Effector CD4-positive, alpha-beta T cell (primary cell): ENCODE measurements at regions not wholly inside any gene's neighbourhood (a gene's known extent, or its start where the extent isn't known, plus 50 kb on each side); places are given as distances from the start of the nearest gene placed in this dataset.
"Not testable (repeated sequence)": the region's sequence is repeated elsewhere in the genome, so short reads cannot be mapped to it uniquely, and the experiment has no call there.

Source experiments
- DNase-seq: peaks from one replicate; pipeline ENCODE4 v3.0.0-alpha.2; 2020

DNA sequence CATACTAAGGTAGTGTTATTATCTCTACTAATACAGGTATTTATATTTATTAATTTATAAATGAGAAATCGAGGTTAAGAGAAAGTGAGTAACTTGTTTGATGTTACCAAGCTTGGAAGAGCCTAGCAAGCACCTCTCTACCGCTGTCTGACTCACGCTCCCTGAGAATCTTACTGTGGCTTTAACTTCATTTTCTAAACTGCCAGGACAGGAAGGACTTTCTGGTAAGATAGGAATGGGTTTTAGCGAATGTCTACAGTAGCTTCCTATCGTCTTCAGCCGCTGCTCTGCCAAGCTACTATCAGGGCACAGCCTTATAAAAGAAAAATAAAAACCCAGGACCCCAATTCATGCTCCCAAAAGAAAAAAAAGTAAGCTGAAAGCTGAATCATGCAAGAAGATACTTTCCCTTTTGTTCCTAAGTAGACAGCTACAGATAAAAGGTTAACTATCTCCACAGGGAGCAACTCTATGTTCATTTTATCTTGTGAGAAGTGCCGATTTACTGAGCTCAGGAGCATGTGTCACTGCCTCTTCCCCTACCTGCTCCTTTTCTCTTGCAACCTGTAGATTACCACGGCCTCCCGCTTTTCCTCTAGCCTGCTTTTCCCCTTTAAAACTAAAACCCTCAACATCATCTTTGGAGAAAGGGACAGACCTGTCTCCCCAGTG is 60.2 kb downstream of the THNSL1 start:
- DNase-seq = no peak

DNA sequence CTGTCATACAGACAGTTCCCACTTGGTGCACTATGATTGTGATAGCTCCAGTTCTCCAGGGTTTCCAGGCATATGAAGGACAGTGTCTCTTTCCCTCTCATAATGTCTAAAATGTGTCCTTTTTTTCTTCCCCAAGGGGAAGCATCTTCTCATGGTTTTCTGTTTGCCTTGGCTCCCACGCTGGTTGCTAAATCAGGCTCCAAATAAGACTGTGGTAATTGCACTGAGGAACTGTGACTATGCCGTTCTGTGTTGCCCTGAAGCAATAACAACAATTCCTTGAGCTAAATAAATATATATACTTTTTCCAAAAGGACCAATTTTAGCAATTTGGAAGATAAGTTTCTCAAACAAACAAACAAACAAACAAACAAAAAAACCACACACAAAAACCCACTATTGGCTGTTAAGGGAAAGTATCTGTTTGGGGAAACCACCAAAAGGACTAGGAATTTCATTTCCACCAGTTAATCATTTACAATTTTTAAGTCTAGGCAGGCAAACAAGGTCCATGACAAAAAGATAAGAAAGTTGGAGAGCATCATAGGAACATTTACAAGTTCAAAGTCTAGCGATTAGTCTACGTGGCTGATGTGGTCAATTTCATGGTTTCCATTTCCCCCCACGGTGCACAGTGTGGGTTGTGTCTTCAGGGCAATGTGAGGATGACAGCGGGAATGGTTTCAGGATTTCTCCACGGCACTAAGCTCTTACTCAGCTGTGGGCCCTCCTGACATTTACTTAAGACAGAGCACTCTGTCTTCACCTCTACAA is 62.4 kb downstream of the THNSL1 start:
- DNase-seq = no peak

DNA sequence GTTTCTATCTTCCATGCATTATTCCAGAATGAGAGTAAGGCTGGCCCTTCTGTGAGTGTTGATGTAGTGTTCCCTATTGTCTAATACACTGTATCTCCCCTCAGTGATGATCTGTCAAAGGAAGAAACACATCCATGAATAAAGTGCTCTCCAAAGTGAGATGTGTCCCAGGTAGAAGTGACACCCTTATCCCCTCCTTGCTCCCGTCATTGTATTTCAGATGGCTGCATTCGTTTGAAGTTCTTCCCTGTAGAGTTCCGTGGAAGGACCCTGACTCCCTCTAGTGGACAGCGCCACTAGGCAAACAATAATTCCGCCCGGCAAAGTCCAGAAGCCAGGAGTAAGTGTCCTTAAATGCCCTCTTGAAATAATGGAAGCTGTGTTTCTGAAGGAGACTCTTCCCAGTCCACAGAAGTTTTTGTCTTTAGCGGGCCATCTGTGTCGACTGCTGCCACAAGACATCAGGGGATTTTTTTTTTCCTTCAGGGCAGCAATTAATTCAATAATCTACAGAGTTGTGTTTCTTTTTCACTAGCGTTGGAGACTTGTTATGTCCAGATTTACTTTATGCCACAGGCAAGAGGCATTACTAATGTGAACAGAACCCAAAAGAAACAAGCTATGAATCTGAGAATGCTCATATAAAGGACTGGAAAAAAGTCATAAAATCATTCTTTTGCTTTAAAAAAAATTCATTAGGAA is 64.6 kb downstream of the THNSL1 start:
- DNase-seq = peak; percentile 35

DNA sequence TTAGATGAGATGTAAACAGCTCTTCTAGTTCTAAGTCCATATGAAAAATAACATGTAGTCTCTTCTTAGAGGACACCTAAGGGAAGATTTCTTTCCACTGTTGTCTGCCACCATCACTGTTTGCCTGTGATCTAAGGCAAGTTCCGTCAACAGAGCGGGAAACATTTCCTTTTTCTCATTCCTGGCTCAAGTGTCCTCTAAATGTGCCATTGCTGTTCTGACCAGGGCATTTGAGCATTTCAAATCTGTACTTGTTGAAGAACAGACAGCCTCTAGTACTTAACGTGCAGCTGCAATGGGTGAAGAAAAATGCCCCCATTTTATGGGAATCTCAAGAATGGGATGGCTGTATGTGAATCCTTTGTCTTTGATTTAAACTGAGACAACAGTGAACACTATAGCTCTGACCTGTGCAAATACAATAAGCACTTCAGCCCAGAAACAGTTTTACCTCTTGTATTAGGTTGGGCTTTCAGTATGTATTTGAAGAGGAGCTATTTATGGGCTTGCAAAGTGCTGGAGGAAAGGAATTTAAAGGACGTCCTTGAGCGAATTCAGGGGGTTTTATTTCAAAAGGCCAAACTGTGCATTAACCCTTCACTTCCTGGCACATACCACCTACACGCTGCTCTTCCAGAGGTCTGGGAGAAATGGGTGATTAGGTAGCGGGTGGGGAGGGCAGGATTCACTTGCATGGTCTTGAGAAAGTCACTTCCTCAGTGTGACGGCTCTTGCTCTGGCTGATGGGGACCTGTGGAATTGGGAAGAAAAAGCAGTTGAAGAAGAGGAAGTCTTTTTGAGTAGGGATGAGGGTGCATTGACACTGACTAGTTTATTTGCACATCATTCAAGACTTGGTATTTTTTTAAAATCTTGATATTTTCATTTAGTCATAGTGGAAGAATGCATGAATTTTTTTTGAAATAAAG is 66.1 kb downstream of the THNSL1 start:
- DNase-seq = no peak

DNA sequence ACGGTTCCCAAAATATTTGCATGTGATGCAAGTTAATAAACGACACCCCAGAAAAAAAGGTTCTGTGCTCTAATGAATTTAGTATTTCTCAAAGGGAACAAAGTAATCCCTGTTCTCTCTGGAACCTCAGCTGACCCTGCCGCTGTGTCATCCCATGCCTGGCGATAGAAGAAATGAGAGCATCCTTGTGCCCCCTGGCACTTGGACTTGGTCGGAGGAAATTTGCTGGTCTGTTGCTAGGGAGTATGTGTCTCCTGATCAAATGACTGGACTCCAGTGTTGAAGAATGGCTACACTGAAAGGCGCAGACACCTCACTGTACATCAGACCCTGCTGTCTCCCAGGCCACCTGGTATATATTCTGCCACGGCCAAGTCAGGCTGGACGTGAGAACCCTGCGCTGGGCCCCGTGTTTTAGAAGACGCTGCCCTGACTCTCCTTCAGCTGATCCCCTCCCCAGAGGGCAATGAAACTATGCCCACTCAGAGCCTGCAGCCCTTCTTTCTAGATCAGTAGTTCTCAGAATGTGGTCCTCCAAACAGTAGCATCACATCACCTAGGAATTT is 67.2 kb downstream of the THNSL1 start:
- no peak for DNase-seq

DNA sequence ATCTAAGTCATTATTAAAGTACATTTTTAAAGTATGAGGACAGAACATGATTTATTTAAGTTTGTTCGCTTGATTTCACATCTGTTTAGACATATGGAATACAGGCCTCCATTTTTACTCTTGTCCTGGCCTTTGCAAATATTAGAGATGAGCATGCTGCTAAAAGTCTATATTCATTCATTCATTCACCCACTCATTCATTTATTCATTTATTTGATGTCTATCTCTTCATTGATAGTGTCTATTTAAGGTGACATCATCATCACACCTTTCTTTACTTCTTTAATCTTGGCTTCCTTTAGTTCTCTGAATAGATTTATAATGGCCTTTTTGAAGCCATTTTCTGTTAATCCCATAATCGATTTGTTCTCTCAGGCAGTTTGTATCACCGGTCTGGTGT is 68.0 kb downstream of the THNSL1 start:
- no peak for DNase-seq

DNA sequence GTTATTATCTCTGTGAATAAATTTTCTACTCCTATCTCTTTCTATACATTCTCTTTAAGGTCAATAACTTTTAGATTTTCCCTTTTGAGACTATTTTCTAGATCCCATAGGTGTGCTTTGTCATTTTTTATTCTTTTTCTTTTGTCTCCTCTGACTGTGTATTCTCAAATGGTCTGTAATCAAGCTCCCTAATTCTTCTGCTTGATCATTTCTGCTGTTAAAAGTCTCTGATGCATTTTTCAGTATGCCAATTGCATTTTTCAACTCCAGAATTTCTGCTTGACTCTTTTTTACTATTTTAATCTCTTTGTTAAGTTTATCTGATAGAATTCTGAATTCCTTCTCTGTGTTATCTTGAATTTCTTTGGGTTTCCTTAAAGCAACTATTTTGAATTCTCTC is 78.2 kb downstream of the THNSL1 start:
- DNase-seq = no peak

DNA sequence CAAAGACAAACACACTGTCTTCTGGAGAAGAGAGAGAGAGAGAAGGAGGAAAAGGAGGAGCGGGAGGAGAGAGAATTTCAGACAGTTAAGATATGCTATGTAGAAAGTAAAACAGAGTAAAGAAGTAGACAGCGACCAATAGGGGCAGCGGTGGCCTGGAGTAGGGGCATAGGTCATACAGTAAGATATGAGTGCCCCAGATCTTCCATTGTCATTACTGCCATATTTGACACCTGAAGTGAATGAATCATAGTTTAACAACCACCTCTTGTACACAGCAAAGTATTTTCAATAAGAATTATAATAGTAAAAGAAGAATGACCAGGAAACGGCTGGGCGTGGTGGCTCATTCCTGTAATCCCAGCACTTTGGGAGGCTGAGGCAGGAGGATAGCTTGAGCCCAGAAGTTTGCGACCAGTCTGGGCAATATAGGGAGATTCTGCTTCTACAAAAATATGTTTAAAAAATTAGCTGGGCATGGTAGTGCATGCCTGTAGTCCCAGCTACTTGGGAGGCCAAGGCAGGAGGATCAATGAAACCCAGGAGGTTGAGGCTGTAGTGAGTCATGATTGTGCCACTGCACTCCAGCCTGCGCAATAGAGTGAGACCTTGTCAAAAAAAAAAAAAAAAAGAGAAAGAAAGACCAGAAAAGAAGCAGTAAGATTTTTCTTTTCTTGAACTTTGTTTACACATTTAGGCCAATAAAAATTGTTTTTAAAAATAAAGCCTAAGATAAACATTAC is 77.0 kb upstream of the GPR158 start:
- no peak for DNase-seq

DNA sequence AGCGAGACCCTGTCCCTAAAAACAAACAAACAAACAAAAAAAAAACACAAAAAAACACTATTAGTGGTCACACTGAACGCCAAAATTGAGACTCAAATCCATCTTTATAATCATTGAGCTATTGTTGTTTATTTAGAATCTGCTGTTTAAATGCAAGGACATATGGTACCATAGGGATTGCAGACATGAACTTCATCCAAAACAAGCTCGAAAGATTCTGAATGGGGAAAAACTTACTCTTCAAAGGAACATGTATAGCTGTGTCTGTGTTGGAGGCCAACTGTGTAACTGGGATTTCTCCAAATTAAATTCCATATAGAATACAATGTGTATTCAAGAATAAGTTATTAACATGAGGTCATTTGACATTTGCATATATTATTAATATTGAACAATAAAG is 74.7 kb upstream of the GPR158 start:
- no peak for DNase-seq

DNA sequence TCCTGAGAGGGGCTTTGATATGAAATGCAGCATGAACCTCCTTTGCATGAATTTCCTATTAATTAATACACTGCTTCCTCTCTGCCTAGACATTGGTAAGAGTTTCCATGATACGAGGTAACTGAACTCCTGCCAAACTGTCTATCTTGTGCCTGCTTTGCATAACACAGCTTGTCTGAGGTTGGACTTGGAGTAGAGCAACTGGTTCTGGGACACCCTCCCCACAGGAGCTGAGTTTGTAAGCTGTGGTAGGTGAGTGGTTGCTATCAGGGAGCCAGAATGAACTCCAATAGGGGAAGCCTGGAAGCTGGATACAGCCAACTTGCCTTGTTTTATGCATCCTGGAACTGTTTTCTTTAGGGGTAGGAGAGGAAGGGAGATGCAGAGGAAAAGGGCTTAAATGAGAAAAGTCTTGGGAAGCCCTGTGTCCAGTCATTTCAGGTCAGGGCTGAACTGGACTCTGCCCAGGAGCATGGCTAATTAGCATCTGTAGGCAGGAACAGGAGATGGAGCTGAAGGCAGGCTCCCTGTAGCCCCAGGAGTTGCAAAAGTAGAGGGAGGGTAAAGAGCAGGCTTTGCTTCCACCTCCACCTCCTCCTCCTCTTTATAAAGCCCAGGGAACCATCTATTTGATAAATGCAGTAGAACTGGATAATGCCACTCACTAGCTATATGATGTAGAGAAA is 73.2 kb upstream of the GPR158 start:
- DNase-seq = no peak

DNA sequence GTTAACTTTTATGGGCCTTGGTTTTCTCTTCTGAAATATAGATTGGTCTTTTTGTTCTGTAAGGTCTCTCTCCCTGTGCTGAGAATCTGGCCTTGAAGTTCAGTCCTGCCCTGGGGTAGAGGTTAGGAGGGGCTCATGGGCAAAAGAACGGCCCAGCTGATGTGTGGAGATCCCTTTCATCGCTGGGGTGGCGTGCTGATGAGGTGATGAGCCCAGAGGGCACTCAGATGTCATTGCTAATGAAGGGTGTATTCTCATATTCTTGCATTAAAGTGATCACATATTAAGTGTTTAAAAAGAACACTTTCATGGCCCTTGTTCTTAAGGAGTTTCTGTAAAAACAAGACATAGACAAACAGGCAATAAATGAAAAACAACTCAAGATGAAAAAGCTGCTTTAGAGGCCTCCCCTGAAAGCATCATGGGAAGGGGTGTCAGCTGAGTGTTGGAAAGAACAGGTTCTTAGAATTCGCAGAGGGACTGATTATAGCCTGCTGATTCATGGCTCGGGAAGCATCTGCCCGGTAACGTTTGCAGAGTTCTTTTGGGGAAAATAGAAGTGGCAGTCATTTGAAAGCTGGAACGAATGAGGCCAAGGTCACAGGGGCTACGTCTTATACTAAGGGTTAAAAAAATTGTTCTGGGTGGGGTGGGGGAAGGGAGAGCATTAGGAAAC is 72.5 kb upstream of the GPR158 start:
- DNase-seq = no peak

DNA sequence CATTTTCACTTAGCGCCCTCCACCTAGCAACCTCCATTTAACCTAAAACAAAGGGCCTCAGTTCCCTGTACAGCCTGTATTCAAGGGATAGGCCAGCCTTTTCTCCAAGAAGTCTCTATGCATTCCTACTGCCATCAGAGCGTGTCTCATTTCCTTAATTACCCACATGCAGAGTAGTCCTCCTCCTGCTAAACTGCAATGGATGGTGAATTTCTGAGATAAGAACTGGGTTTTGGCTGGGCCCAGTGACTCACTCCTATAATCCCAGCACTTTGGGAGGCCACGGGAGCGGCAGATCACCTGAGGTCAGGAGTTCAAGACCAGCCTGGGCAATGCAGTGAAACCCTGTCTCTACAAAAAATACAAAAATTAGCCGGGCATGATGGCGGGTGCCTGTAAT is 71.1 kb upstream of the GPR158 start:
- no peak for DNase-seq

DNA sequence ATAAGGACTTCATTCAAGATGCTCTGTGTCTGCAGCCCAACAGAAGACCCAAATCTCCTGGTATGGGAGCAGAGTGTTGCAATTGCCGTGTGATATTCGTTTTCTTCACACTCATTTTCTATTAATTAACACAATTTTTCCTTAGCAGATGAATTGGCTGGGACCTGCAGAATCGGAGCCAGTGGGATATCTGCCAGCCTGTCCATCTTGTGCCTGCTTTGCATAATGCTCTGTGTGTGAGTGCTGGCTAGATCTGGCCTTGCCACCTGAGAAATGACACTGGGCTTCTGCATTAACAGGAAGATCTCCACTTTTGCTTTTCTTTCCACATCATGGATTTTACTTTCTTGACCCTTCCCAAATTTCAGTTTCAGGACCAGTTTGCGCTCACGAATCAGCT is 70.4 kb upstream of the GPR158 start:
- DNase-seq = no peak

DNA sequence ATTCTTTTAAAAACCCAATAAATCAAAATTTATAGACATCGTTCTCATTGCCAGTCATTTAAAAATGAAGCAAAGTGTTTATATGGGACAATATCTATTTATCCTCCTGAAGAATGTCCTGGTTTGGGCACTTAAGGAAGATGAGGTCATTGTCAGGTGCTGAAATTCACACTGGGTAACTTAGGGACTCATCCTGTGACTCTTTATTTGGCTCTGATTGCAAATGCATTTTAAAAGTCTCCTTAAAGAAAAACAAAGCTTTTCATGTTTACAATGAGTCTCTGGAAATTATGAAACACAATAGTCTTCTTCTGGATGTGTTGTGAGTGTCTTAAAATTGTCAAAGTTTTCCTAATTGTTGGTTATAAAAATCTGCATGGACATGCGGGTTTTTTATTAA is 69.5 kb upstream of the GPR158 start:
- DNase-seq = no peak

DNA sequence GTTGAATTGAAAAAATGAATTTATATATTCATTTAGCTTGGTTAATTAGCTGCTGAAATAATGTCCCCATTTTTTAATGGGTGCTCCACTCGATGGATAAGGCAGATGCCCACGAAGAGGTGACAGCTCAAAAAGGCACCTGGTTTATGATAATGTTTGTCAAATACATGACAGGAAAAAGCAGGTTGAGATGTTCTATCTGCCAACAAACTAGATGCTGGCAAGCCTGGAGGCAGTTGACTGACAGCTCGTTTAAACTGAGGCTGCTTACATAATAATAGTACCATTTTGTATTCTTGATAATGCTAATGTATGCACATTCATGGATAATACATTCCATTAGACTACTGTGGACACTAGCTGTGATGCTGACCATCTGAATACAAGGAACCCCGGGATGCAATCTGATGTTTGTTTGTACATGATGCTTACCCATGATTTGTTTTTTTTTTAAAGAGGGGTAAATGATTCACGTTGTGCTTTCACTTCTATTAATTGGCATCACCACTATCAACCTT is 69.0 kb upstream of the GPR158 start:
- no peak for DNase-seq

DNA sequence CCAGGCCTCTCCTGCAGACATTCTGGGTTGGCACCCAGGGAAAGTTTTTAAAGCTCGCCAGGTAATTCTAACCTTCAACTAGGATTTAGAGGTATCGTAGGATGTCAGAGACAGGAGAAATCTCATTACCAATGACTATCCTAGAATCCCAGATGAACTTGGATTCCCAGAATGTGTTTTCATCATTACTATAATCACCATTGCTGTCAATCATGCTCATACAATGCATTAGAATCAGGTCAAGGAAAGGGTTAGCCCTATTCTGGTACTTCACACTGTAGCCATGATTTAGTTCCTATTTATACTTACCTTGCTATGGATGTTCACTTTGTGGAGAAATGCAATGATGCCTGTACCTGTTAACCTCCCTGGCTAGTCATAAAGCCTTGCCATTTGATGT is 67.0 kb upstream of the GPR158 start:
- no peak for DNase-seq

DNA sequence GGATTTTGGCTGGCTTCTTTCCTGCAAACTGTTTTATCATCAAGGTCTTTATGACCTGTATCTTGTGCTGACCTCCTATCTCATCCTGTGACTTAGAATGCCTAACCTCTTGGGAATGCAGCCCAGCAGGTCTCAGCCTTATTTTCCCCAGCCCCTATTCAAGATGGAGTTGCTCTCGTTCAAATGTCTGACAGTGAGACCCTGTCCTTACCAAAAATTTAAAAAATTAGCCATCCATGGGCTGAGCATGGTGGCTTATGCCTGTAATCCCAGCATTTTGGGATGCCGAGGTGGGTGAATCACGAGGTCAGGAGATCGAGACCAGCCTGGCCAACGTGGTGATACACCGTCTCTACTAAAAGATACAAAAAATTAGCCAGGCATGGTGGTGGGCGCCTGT is 64.9 kb upstream of the GPR158 start:
- not testable (repeated sequence) for DNase-seq

DNA sequence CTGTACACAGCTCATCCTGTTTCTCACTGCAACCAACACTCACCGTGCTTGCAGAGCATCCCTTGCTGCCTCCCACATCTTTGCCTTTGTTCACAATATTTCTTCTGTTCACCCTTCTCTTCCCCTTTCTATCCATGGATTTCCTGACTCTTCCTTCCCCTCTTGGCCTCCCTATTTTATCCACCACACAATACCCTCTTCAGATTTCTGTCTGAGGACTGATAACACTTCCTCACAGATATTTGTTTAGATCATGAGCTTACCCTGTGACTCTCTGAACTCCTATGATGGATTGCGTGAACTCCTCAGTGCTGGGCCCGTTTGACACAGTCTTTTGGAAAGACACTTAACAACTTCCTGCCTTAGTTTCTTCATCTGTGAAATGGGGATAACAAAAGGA is 62.8 kb upstream of the GPR158 start:
- no peak for DNase-seq

DNA sequence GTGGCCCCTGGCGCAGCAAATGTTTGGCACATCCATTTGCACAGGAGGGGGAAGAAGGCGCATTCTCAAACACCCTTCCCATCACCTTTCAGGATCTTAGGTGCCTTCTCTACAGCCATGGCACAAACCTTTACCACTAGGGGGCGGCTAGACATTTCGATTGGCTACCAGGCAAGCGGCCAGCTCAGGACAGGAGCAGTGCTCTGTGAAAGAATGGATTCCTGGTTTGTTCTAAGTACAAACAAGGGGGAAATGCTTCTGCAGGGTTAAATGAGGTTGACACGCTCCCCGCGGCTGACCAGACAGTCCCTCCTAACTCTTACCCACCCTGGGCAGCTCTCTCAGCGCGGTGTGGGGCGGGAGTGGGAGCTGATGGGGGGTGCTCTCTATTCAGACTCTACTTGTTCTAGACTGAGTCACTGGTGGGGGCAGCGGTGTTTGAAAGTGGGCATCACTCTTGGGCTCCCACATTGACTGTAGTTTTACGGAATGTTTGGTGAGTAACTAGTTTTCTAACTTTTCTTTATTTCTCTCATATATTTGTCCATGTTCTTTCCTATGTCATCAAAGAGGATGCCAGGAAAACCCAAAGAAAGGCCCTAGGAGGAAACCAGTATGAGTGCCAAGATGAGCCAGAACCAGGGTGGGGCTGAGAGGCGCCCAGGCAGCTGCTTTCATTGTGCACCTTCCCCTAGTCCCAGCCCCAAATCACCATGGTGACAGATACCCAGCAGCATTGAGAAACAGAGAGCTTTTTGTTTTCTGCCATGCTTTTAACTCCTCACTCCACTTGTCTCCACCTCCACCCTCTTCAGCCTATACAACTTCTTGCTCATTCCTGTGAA is 61.4 kb upstream of the GPR158 start:
- no peak for DNase-seq
